GM12878 (cell line): ENCODE measurements at regions not wholly inside any gene's neighbourhood (a gene's known extent, or its start where the extent isn't known, plus 50 kb on each side); places are given as distances from the start of the nearest gene placed in this dataset.

Source experiments
- EP300 ChIP-seq, 2 experiments: fragments of 150-350 bp in 1 of 2; IDR thresholded peaks; 2 replicates each; pipeline ENCODE4 v1.6.1; 2011 to 2012; ENCODE audit warnings: low read depth in 2 of 2, low read length in 2 of 2, borderline replicate concordance in 1 of 2, improper control_type of control experiment in 1 of 2, inconsistent platforms in 1 of 2; ENCODE audit not compliant: control insufficient read depth in 1 of 2
- NRF1 ChIP-seq: conservative IDR thresholded peaks from 2 replicates; pipeline ENCODE4 v1.6.1; 2011; ENCODE audit warnings: mild to moderate bottlenecking, low read depth, low read length, improper control_type of control experiment
- POLR2A ChIP-seq: IDR thresholded peaks from 2 replicates; pipeline ENCODE4 v1.6.1; 2011; ENCODE audit warnings: low read depth, mild to moderate bottlenecking, low read length
- SMC3 ChIP-seq: IDR thresholded peaks from 2 replicates; pipeline ENCODE4 v1.6.1; 2011; ENCODE audit warnings: low read length, improper control_type of control experiment, borderline replicate concordance
- TF ChIP-seq, protein P1 (sequence below), 3 experiments: IDR thresholded peaks in 2 of 3; conservative IDR thresholded peaks in 1 of 3; 2 replicates each; pipeline ENCODE4 v1.5.1; 2011; ENCODE audit warnings: low read depth in 3 of 3, low read length in 3 of 3, mild to moderate bottlenecking in 3 of 3, control low read depth in 2 of 3, moderate library complexity in 2 of 3, inconsistent platforms in 1 of 3, mixed read lengths in 1 of 3; ENCODE audit not compliant: control insufficient read depth in 2 of 3, insufficient read depth in 1 of 3; ENCODE audit errors: extremely low read depth in 1 of 3

DNA sequence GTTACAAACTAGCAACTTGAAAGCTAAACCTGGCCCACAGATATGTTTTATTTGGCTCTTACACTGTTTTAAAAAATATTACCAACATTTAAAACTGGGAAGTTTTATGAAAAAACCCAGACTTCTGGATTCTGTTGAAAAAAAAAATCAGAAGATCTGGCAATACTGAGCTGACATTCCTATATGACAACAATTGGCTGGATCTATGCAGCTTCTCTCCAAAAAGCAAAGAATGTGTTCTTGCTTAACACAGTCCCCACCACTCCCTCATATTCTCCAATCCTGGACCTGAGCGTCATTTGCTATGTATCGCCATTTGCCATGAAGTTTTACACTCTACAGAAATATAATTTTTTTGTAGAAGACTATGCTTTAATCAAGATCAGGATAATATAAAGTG lies 859.6 kb downstream of the LTN1 start:
- TF ChIP-seq SMC3 = no peak
- TF ChIP-seq, protein P1, sequence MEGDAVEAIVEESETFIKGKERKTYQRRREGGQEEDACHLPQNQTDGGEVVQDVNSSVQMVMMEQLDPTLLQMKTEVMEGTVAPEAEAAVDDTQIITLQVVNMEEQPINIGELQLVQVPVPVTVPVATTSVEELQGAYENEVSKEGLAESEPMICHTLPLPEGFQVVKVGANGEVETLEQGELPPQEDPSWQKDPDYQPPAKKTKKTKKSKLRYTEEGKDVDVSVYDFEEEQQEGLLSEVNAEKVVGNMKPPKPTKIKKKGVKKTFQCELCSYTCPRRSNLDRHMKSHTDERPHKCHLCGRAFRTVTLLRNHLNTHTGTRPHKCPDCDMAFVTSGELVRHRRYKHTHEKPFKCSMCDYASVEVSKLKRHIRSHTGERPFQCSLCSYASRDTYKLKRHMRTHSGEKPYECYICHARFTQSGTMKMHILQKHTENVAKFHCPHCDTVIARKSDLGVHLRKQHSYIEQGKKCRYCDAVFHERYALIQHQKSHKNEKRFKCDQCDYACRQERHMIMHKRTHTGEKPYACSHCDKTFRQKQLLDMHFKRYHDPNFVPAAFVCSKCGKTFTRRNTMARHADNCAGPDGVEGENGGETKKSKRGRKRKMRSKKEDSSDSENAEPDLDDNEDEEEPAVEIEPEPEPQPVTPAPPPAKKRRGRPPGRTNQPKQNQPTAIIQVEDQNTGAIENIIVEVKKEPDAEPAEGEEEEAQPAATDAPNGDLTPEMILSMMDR (IDR thresholded peaks at IDR 0.05 in 2 of 3, conservative IDR thresholded peaks at IDR 0.05 in 1 of 3; ENCODE audit: control insufficient read depth in 2 of 3, extremely low read depth in 1 of 3, insufficient read depth in 1 of 3, low read depth in 3 of 3, low read length in 3 of 3) = no peak
- no peak for TF ChIP-seq POLR2A
- TF ChIP-seq NRF1 = no peak
- no peak for TF ChIP-seq EP300 (IDR thresholded peaks at IDR 0.05; ENCODE audit: borderline replicate concordance in 1 of 2, control insufficient read depth in 1 of 2, low read depth in 2 of 2, low read length in 2 of 2)
